ENCODE measurements at regions not wholly inside any gene's neighbourhood (a gene's known extent, or its start where the extent isn't known, plus 50 kb on each side); places are given as distances from the start of the nearest gene placed in this dataset.

DNA sequence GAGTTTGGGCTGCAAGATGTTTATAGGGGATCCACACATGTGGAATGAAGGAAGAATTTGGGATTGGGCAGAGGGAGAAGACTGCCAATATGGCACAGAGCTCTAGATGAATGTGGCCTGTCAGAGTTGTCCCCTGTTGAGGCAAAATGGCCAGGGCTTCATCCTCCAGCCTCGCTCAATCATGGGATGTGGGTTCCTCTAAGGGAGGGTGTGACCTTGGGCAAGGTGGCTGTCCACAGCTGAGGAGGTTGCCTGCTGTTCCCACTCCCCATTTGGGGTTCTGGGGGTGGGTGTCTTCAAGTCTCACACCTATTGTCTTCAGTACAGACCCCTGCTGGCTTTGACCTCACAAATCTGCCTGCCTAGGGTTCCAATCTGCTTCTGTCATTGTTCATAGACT lies 121.6 kb upstream of the FAM204A start:
- DNase-seq, result no peak
- no peak overlapping the region for H3K27ac ChIP-seq (ENCODE audit: low read depth, low read length)
- no peaks in the 10 kb centered on the region for H3K36me3 ChIP-seq (ENCODE audit: control insufficient read depth, insufficient read depth, low read length)
- peaks cover 12% of the 10 kb centered on the region for H3K4me1 ChIP-seq (ENCODE audit: control insufficient read depth, insufficient read depth, low read length)
- Mint-ChIP-seq H3K27me3 (ENCODE audit: insufficient read depth) (peaks cover 18% of the 10 kb centered on the region), H3K27ac (no peak overlapping the region), H3K9me3 (peaks cover 13% of the 10 kb centered on the region), H3K36me3 (ENCODE audit: low read depth) (no peaks in the 10 kb centered on the region), H3K4me3 (no peak overlapping the region), H3K4me1 (peaks cover 33% of the 10 kb centered on the region)
- H3K9ac ChIP-seq (ENCODE audit: extremely low read depth, low read length, poor library complexity, severe bottlenecking), result no peak overlapping the region
- H3K27me3 ChIP-seq (ENCODE audit: control insufficient read depth, insufficient read depth, low read length, poor library complexity, severe bottlenecking), result no peaks in the 10 kb centered on the region
- H3K4me3 ChIP-seq (ENCODE audit: low read length), result no peak overlapping the region
- WGBS, 2 experiments (ENCODE audit: insufficient coverage in 1 of 2, insufficient read length in 1 of 2), result 100% methylated on average over 1 of the region's 1 CpG
- H3K9me3 ChIP-seq (ENCODE audit: control insufficient read depth, low read length), result peaks cover 9% of the 10 kb centered on the region
- TF ChIP-seq, protein P1, sequence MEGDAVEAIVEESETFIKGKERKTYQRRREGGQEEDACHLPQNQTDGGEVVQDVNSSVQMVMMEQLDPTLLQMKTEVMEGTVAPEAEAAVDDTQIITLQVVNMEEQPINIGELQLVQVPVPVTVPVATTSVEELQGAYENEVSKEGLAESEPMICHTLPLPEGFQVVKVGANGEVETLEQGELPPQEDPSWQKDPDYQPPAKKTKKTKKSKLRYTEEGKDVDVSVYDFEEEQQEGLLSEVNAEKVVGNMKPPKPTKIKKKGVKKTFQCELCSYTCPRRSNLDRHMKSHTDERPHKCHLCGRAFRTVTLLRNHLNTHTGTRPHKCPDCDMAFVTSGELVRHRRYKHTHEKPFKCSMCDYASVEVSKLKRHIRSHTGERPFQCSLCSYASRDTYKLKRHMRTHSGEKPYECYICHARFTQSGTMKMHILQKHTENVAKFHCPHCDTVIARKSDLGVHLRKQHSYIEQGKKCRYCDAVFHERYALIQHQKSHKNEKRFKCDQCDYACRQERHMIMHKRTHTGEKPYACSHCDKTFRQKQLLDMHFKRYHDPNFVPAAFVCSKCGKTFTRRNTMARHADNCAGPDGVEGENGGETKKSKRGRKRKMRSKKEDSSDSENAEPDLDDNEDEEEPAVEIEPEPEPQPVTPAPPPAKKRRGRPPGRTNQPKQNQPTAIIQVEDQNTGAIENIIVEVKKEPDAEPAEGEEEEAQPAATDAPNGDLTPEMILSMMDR (conservative IDR thresholded peaks at IDR 0.05), result no peak

DNA sequence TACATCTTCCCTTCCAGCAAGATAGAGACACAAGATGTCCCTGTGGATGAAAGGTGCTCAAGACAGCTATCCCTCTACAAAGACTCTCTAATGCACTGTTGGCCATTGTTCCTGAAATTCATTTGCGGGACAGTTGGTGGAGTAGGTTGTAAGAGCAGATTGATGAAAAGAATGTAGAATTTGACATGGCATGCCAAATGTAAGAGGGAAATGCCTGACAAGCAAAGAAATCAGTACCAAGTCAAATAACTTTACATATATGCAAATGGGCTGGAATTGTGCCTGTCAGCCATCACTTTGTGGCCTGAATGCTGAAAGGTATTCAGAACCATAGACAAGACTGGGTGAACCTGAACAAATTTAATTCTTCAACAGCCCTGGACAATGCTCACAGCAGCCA lies 120.3 kb upstream of the FAM204A start:
- H3K36me3 Mint-ChIP-seq (ENCODE audit: low read depth), result no peaks in the 10 kb centered on the region
- H3K36me3 ChIP-seq (ENCODE audit: control insufficient read depth, insufficient read depth, low read length), result no peaks in the 10 kb centered on the region
- H3K9ac ChIP-seq (ENCODE audit: extremely low read depth, low read length, poor library complexity, severe bottlenecking), result no peak overlapping the region
- H3K4me1 ChIP-seq (ENCODE audit: control insufficient read depth, insufficient read depth, low read length), result peaks cover 12% of the 10 kb centered on the region
- no peak overlapping the region for H3K27ac ChIP-seq (ENCODE audit: low read depth, low read length)
- 94% methylated on average over 1 of the region's 1 CpG; no CpG with 5 or more reads in 1 of the 2 experiments for WGBS, 2 experiments (ENCODE audit: insufficient coverage in 1 of 2, insufficient read length in 1 of 2)
- no peak overlapping the region for H3K4me3 ChIP-seq (ENCODE audit: low read length)
- peaks cover 9% of the 10 kb centered on the region for H3K9me3 ChIP-seq (ENCODE audit: control insufficient read depth, low read length)
- no peak overlapping the region for H3K27ac Mint-ChIP-seq
- TF ChIP-seq, protein P1 (conservative IDR thresholded peaks at IDR 0.05), result no peak
- H3K27me3 ChIP-seq (ENCODE audit: control insufficient read depth, insufficient read depth, low read length, poor library complexity, severe bottlenecking), result no peaks in the 10 kb centered on the region
- H3K4me3 Mint-ChIP-seq, result no peak overlapping the region
- peaks cover 17% of the 10 kb centered on the region for H3K27me3 Mint-ChIP-seq (ENCODE audit: insufficient read depth)
- peaks cover 13% of the 10 kb centered on the region for H3K9me3 Mint-ChIP-seq
- no peak for DNase-seq
- peaks cover 21% of the 10 kb centered on the region for H3K4me1 Mint-ChIP-seq

DNA sequence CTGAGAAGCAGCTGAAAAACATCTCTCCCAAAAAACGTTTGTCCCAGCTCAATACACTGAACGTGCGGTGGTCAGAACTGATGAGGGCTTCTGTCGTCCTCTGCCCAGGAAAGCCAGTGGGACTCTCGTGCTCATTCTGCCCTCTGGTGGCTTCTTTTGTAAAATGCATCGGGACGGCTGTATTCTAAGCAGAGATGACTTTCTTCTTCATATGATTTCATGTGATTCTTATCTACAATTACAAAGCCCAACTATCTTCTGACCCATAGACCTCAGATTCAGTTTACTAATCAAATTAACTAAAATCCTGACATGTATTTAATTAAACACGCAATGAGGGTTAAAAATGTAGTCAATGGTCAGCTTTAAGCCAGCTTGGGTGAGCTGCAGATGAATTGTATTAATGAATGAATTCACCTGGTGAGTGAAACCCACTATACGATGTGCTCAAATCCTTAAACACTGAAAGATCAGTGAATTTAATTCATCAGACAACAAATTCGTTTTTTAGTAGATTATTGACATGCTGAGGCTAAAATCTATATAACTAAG lies 117.6 kb upstream of the FAM204A start:
- peaks cover 17% of the 10 kb centered on the region for H3K27me3 Mint-ChIP-seq (ENCODE audit: insufficient read depth)
- H3K4me1 ChIP-seq (ENCODE audit: control insufficient read depth, insufficient read depth, low read length), result no peaks in the 10 kb centered on the region
- no peak overlapping the region for H3K4me3 ChIP-seq (ENCODE audit: low read length)
- TF ChIP-seq, protein P1 (conservative IDR thresholded peaks at IDR 0.05), result peak; percentile 90
- no peaks in the 10 kb centered on the region for H3K27me3 ChIP-seq (ENCODE audit: control insufficient read depth, insufficient read depth, low read length, poor library complexity, severe bottlenecking)
- peak; percentile 91 for DNase-seq
- H3K36me3 ChIP-seq (ENCODE audit: control insufficient read depth, insufficient read depth, low read length), result no peaks in the 10 kb centered on the region
- no peak overlapping the region for H3K4me3 Mint-ChIP-seq
- H3K27ac Mint-ChIP-seq, result no peak overlapping the region
- peaks cover 5% of the 10 kb centered on the region for H3K4me1 Mint-ChIP-seq
- H3K9me3 Mint-ChIP-seq, result peaks cover 13% of the 10 kb centered on the region
- WGBS, 2 experiments (ENCODE audit: insufficient coverage in 1 of 2, insufficient read length in 1 of 2), result 1 to 12% methylated on average over 8 to 9 of the region's 10 CpGs
- no peak overlapping the region for H3K9ac ChIP-seq (ENCODE audit: extremely low read depth, low read length, poor library complexity, severe bottlenecking)
- no peaks in the 10 kb centered on the region for H3K36me3 Mint-ChIP-seq (ENCODE audit: low read depth)
- H3K9me3 ChIP-seq (ENCODE audit: control insufficient read depth, low read length), result peaks cover under 1% of the 10 kb centered on the region
- H3K27ac ChIP-seq (ENCODE audit: low read depth, low read length), result no peak overlapping the region
